SK-N-SH (cell line): ENCODE measurements at regions not wholly inside any gene's neighbourhood (a gene's known extent, or its start where the extent isn't known, plus 50 kb on each side); places are given as distances from the start of the nearest gene placed in this dataset.

Experiments
- CTCF ChIA-PET: fragments of 300-600, 350-600 bp; formaldehyde crosslinking; extraction: SDS; loops from one replicate; lab custom pipeline; 2021; lab: Yijun Ruan, JAX
- POLR2A ChIA-PET: fragments of 350-600 bp; sonication (Branson Sonifier 250); formaldehyde crosslinking; extraction: SDS; loops from one replicate; lab custom pipeline; 2020; ENCODE audit warnings: antibody characterized with exemption, inconsistent platforms; lab: Yijun Ruan, JAX
- DNase-seq: peaks from one replicate; pipeline ENCODE4 v3.0.0; 2012
- H2AFZ ChIP-seq: fragments of 200-600 bp; sonication (generic); 2 replicates; pipeline ENCODE4 v1.8.1; 2016; ENCODE audit warnings: antibody characterized with exemption, mild to moderate bottlenecking, low read depth
- H3F3A ChIP-seq: fragments of 200-600 bp; sonication (generic); replicated peaks from 2 replicates; pipeline ENCODE3; 2016; ENCODE audit warnings: antibody characterized with exemption, mild to moderate bottlenecking; ENCODE audit not compliant: insufficient read depth
- H3K27ac ChIP-seq, 2 experiments: fragments of 200-500 bp in 1 of 2; fragments of 200-600 bp in 1 of 2; sonication (Bioruptor generic) in 1 of 2; sonication (generic), shearing (Covaris generic) in 1 of 2; 2 replicates each; pipeline versions ENCODE4 v1.5.1 to v1.6.1; 2014 to 2016; ENCODE audit warnings: low read depth in 2 of 2, inconsistent platforms in 1 of 2, low read length in 1 of 2, mild to moderate bottlenecking in 1 of 2, mixed read lengths in 1 of 2
- H3K27me3 ChIP-seq: fragments of 200-600 bp; sonication (generic), shearing (Covaris generic); 2 replicates; pipeline ENCODE4 v1.6.1; 2016; ENCODE audit warnings: mixed run types; ENCODE audit not compliant: insufficient read depth
- H3K36me3 ChIP-seq, 2 experiments: fragments of 200-500 bp in 1 of 2; fragments of 200-600 bp in 1 of 2; sonication (Bioruptor generic) in 1 of 2; sonication (generic) in 1 of 2; replicated peaks in 1 of 2; 2 replicates each; pipeline versions ENCODE3 to v1.5.1; 2014 to 2016; ENCODE audit warnings: low read length in 1 of 2, mild to moderate bottlenecking in 1 of 2; ENCODE audit not compliant: insufficient read depth in 2 of 2, control insufficient read depth in 1 of 2
- H3K4me1 ChIP-seq, 2 experiments: fragments of 200-500 bp in 1 of 2; fragments of 200-600 bp in 1 of 2; sonication (Bioruptor generic) in 1 of 2; sonication (generic), shearing (Covaris generic) in 1 of 2; 2 replicates each; pipeline versions ENCODE4 v1.5.1 to v1.6.1; 2014 to 2016; ENCODE audit warnings: low read depth in 1 of 2, low read length in 1 of 2, mixed run types in 1 of 2; ENCODE audit not compliant: insufficient read depth in 2 of 2, control insufficient read depth in 1 of 2
- H3K4me2 ChIP-seq: fragments of 200-600 bp; sonication (generic), shearing (Covaris generic); 2 replicates; pipeline ENCODE4 v1.6.1; 2017; ENCODE audit warnings: mixed run types
- H3K4me3 ChIP-seq, 2 experiments: fragments of 200-500 bp in 1 of 2; fragments of 200-600 bp in 1 of 2; sonication (Bioruptor generic) in 1 of 2; sonication (generic), shearing (Covaris generic) in 1 of 2; 2 replicates each; pipeline versions ENCODE4 v1.5.1 to v1.8.1; 2014 to 2016; ENCODE audit warnings: low read depth in 2 of 2, inconsistent platforms in 1 of 2, low read length in 1 of 2, mild to moderate bottlenecking in 1 of 2, mixed read lengths in 1 of 2, moderate library complexity in 1 of 2
- H3K79me2 ChIP-seq: fragments of 200-600 bp; sonication (generic); 2 replicates; pipeline ENCODE4 v1.8.1; 2017; ENCODE audit warnings: mild to moderate bottlenecking; ENCODE audit not compliant: insufficient read depth
- H3K9ac ChIP-seq: fragments of 200-600 bp; sonication (generic); 2 replicates; pipeline ENCODE4 v1.6.1; 2017; ENCODE audit warnings: mixed run types
- H3K9me2 ChIP-seq: fragments of 200-600 bp; sonication (generic); 2 replicates; pipeline ENCODE4 v1.6.1; 2017; ENCODE audit warnings: mixed run types
- H3K9me3 ChIP-seq: fragments of 200-600 bp; sonication (generic); 2 replicates; pipeline ENCODE4 v1.6.1; 2017; ENCODE audit warnings: mixed run types, mild to moderate bottlenecking, moderate library complexity
- H4K20me1 ChIP-seq: fragments of 200-600 bp; sonication (generic); 2 replicates; pipeline ENCODE4 v1.6.1; 2017; ENCODE audit warnings: mild to moderate bottlenecking, mixed run types; ENCODE audit not compliant: insufficient read depth
- ELF1 ChIP-seq: IDR thresholded peaks from 2 replicates; pipeline ENCODE4 v1.4.0; 2012
- EP300 ChIP-seq, 2 experiments: IDR thresholded peaks; 2 replicates each; pipeline versions ENCODE4 v1.4.0 to v1.6.1; 2012; ENCODE audit warnings: borderline replicate concordance in 1 of 2, low read depth in 1 of 2, low read length in 1 of 2
- EZH2phosphoT487 ChIP-seq: fragments of 200-600 bp; sonication (generic); IDR thresholded peaks from 2 replicates; pipeline ENCODE4 v1.6.1; 2017; ENCODE audit warnings: low read depth, mixed run types, mild to moderate bottlenecking, antibody characterized with exemption, moderate library complexity, borderline replicate concordance
- FOXM1 ChIP-seq: IDR thresholded peaks from 2 replicates; pipeline ENCODE4 v1.4.0; 2012; ENCODE audit warnings: low read depth, mild to moderate bottlenecking
- GABPA ChIP-seq: IDR thresholded peaks from 2 replicates; pipeline ENCODE4 v1.4.0; 2012; ENCODE audit warnings: low read depth, mild to moderate bottlenecking
- GATA2 ChIP-seq: sonication (generic); formaldehyde crosslinking; IDR thresholded peaks from 2 replicates; pipeline ENCODE4 v1.5.0; 2020; ENCODE audit warnings: mild to moderate bottlenecking, missing genetic modification reagents
- IRF3 ChIP-seq: fragments of 150-350 bp; IDR thresholded peaks from 2 replicates; pipeline ENCODE4 v1.6.1; 2016; ENCODE audit warnings: mild to moderate bottlenecking, low read depth, low read length
- MEF2A ChIP-seq: IDR thresholded peaks from 2 replicates; pipeline ENCODE4 v1.4.0; 2012; ENCODE audit warnings: low read depth, borderline replicate concordance
- NFIC ChIP-seq: IDR thresholded peaks from 2 replicates; pipeline ENCODE4 v1.4.0; 2012; ENCODE audit warnings: borderline replicate concordance
- NRF1 ChIP-seq: IDR thresholded peaks from 2 replicates; pipeline ENCODE4 v1.6.1; 2012; ENCODE audit warnings: low read depth, mild to moderate bottlenecking, low read length
- POLR2AphosphoS5 ChIP-seq: IDR thresholded peaks from 2 replicates; pipeline ENCODE4 v1.6.1; 2012; ENCODE audit warnings: low read depth, low read length
- REST ChIP-seq: IDR thresholded peaks from 2 replicates; pipeline ENCODE4 v1.6.1; 2012; ENCODE audit warnings: mild to moderate bottlenecking, low read depth, low read length, moderate library complexity
- RFX5 ChIP-seq: IDR thresholded peaks from 2 replicates; pipeline ENCODE4 v1.6.1; 2012; ENCODE audit warnings: mild to moderate bottlenecking, improper control_type of control experiment, low read length
- TCF12 ChIP-seq: IDR thresholded peaks from 2 replicates; pipeline ENCODE4 v1.4.0; 2012
- USF2 ChIP-seq: fragments of 150-350 bp; IDR thresholded peaks from 2 replicates; pipeline ENCODE4 v1.6.1; 2017; ENCODE audit warnings: antibody characterized with exemption, low read length, low read depth, borderline replicate concordance
- YY1 ChIP-seq: IDR thresholded peaks from 2 replicates; pipeline ENCODE4 v1.4.0; 2012; ENCODE audit warnings: low read depth, mild to moderate bottlenecking
- WGBS: methylation state at CpG from one replicate; pipeline ENCODE4 v1.1.6; 2017; ENCODE audit warnings: low lambda C conversion rate; 5-methylcytosine and 5-hydroxymethylcytosine counted together

GRCh38 chr5:93250424-93250823, 330.6 kb downstream of the NR2F1-AS1 start:
- no peaks in the 10 kb centered on the region for H4K20me1 ChIP-seq
- peak overlapping the region; percentile 50; the same call in 1 of the 2 replicates for H2AFZ ChIP-seq
- CTCF ChIA-PET, result no interaction called here
- TF ChIP-seq EP300 (IDR thresholded peaks at IDR 0.05; ENCODE audit: borderline replicate concordance in 1 of 2, low read depth in 1 of 2, low read length in 1 of 2), result peak in 1 of 2 experiments; percentile 31; a peak in 1 of 4 replicates
- no peak for TF ChIP-seq GABPA
- TF ChIP-seq, all 33 proteins: peak for 1
- 56% methylated on average over 2 of the region's 2 CpGs for WGBS
- Histone ChIP-seq H3K36me3 (no peaks in the 10 kb centered on the region), H3K4me1 (peaks cover 4 to 7% of the 10 kb centered on the region in 2 experiments; a peak in 2 of 4 replicates), H3K4me2 (peak overlapping the region; percentile 37; the same call in 1 of the 2 replicates), H3K27ac (peak overlapping the region; percentile 16 to 78; a peak in 2 of 4 replicates), H3K9me2 (no peaks in the 10 kb centered on the region), H3K27me3 (no peaks in the 10 kb centered on the region), H3K9ac (0 out of 2 replicates have a peak overlapping the region, but pooled peaks have one; percentile 8), H3F3A (no peaks in the 10 kb centered on the region), H3K9me3 (no peaks in the 10 kb centered on the region), H3K4me3 (no peak overlapping the region), H3K79me2 (no peaks in the 10 kb centered on the region)
- POLR2A ChIA-PET, result no interaction called here
- no peak for DNase-seq

- Histone ChIP-seq H3K27me3 (no peaks in the 10 kb centered on the region), H3K36me3 (no peaks in the 10 kb centered on the region), H3K4me3 (no peak overlapping the region), H4K20me1 (no peaks in the 10 kb centered on the region), H2AFZ (peak overlapping the region; percentile 50), H3K9me2 (no peaks in the 10 kb centered on the region), H3K79me2 (no peaks in the 10 kb centered on the region), H3K9ac (0 out of 2 replicates have a peak overlapping the region, but pooled peaks have one; percentile 8), H3K4me1 (peaks cover 4 to 7% of the 10 kb centered on the region in 2 experiments; a peak in 2 of 4 replicates), H3K27ac (peak overlapping the region; percentile 16 to 78; a peak in 3 of 4 replicates), H3K4me2 (peak overlapping the region; percentile 37), H3K9me3 (no peaks in the 10 kb centered on the region), H3F3A (no peaks in the 10 kb centered on the region)
- ChIA-PET POLR2A (no interaction called here), CTCF (no interaction called here)
- 77% methylated on average over 11 of the region's 11 CpGs for WGBS
- DNase-seq, result no peak
- no peak for TF ChIP-seq NRF1
- TF ChIP-seq TCF12, result 0 out of 2 replicates have a peak, but pooled peaks have one; percentile 11
- TF ChIP-seq IRF3, result no peak
- no peak for TF ChIP-seq YY1
These were observed 331.2 kb downstream of the NR2F1-AS1 start for GRCh38 chr5:93249651-93250289.

- POLR2A ChIA-PET, result no interaction called here
- Histone ChIP-seq H3K79me2 (no peaks in the 10 kb centered on the region), H3K4me3 (no peak overlapping the region), H3F3A (no peaks in the 10 kb centered on the region), H3K9ac (no peak overlapping the region), H3K9me2 (no peaks in the 10 kb centered on the region), H4K20me1 (no peaks in the 10 kb centered on the region), H3K4me1 (peaks cover 4 to 7% of the 10 kb centered on the region in 2 experiments; a peak in 2 of 4 replicates), H3K36me3 (no peaks in the 10 kb centered on the region), H3K27ac (no peak overlapping the region), H3K4me2 (no peak overlapping the region), H3K9me3 (no peaks in the 10 kb centered on the region), H2AFZ (no peak overlapping the region), H3K27me3 (no peaks in the 10 kb centered on the region)
- CTCF ChIA-PET, result no interaction called here
- WGBS, result 91% methylated on average over 3 of the region's 3 CpGs
- DNase-seq, result no peak
- no peak for TF ChIP-seq RFX5
- no peak for TF ChIP-seq MEF2A
- no peak for TF ChIP-seq EP300 (IDR thresholded peaks at IDR 0.05; ENCODE audit: borderline replicate concordance in 1 of 2, low read depth in 1 of 2, low read length in 1 of 2)
- no peak for TF ChIP-seq POLR2AphosphoS5
- no peak for TF ChIP-seq USF2
- TF ChIP-seq ELF1, result no peak
- no peak for TF ChIP-seq EZH2phosphoT487
- TF ChIP-seq FOXM1, result no peak
- no peak for TF ChIP-seq TCF12
- no peak for TF ChIP-seq REST
- TF ChIP-seq NFIC, result no peak
- no peak for TF ChIP-seq GABPA
- TF ChIP-seq GATA2 (CRISPR knock-in tag), result no peak
These were observed 333.9 kb downstream of the NR2F1-AS1 start for GRCh38 chr5:93247105-93247504.
